GM23338 (cell line): ENCODE measurements at regions not wholly inside any gene's neighbourhood (a gene's known extent, or its start where the extent isn't known, plus 50 kb on each side); places are given as distances from the start of the nearest gene placed in this dataset.

Source experiments
- ATAC-seq: fragments of 200-7000 bp; cut with Tn5 transposase; 3 replicates; pipeline ENCODE4 v1.9.1; 2020
- DNase-seq: peaks from one replicate; pipeline ENCODE4 v3.0.0-alpha.2; 2015; ENCODE audit warnings: low spot score
- H2AFZ ChIP-seq: fragments of 200-600 bp; sonication (generic); 2 replicates; pipeline ENCODE4 v1.8.0; 2016; ENCODE audit warnings: antibody characterized with exemption, mild to moderate bottlenecking, moderate library complexity
- H3F3A ChIP-seq: fragments of 200-600 bp; sonication (generic); replicated peaks from 2 replicates; pipeline ENCODE4 v1.8.0; 2017; ENCODE audit warnings: antibody characterized with exemption, mixed run types, low read depth
- H3K27ac ChIP-seq: fragments of 200-600 bp; sonication (generic); 2 replicates; pipeline ENCODE4 v1.6.1; 2016; ENCODE audit warnings: low read depth
- H3K27me3 ChIP-seq: fragments of 200-600 bp; sonication (generic); 2 replicates; pipeline ENCODE4 v1.8.0; 2016; ENCODE audit warnings: mild to moderate bottlenecking, mixed run types, moderate library complexity; ENCODE audit not compliant: insufficient read depth
- H3K36me3 ChIP-seq: fragments of 200-600 bp; sonication (generic); 2 replicates; pipeline ENCODE4 v1.8.0; 2016; ENCODE audit warnings: mild to moderate bottlenecking; ENCODE audit not compliant: insufficient read depth
- H3K4me1 ChIP-seq: fragments of 200-600 bp; sonication (generic); 2 replicates; pipeline ENCODE4 v1.8.0; 2016; ENCODE audit warnings: mild to moderate bottlenecking, moderate library complexity; ENCODE audit not compliant: insufficient read depth
- H3K4me2 ChIP-seq: fragments of 200-600 bp; sonication (generic); 2 replicates; pipeline ENCODE4 v1.7.1; 2017; ENCODE audit warnings: mixed run types
- H3K4me3 ChIP-seq: fragments of 200-600 bp; sonication (generic); 2 replicates; pipeline ENCODE4 v1.6.1; 2016; ENCODE audit warnings: mixed run types
- H3K79me2 ChIP-seq: fragments of 200-600 bp; sonication (generic); replicated peaks from 2 replicates; pipeline ENCODE4 v1.8.0; 2017; ENCODE audit warnings: mild to moderate bottlenecking; ENCODE audit not compliant: insufficient read depth
- H3K9me2 ChIP-seq: fragments of 200-600 bp; sonication (generic); 2 replicates; pipeline ENCODE4 v1.8.0; 2017; ENCODE audit not compliant: insufficient read depth
- H4K20me1 ChIP-seq: fragments of 200-600 bp; sonication (generic); replicated peaks from 2 replicates; pipeline ENCODE4 v1.8.0; 2017; ENCODE audit warnings: mild to moderate bottlenecking; ENCODE audit not compliant: insufficient read depth
- H3K27ac Mint-ChIP-seq: 2 replicates; pipeline ENCODE4 v1.8.0; 2020; ENCODE audit warnings: inconsistent platforms, mild to moderate bottlenecking, moderate library complexity, mixed read lengths
- H3K27me3 Mint-ChIP-seq: 3 replicates; pipeline ENCODE4 v1.8.0; 2022; ENCODE audit warnings: low read depth, mild to moderate bottlenecking, moderate library complexity, mixed read lengths, inconsistent platforms; ENCODE audit not compliant: insufficient read depth, poor library complexity
- H3K36me3 Mint-ChIP-seq: 3 replicates; pipeline ENCODE4 v1.8.0; 2021; ENCODE audit warnings: low read depth, mild to moderate bottlenecking, inconsistent platforms, moderate library complexity, mixed read lengths
- H3K4me1 Mint-ChIP-seq: 3 replicates; pipeline ENCODE4 v1.8.0; 2020; ENCODE audit warnings: mild to moderate bottlenecking, inconsistent platforms, mixed read lengths
- H3K4me3 Mint-ChIP-seq: 3 replicates; pipeline ENCODE4 v1.8.0; 2021; ENCODE audit warnings: moderate library complexity, mild to moderate bottlenecking, inconsistent platforms, mixed read lengths
- H3K9me3 Mint-ChIP-seq: 3 replicates; pipeline ENCODE4 v1.8.0; 2020; ENCODE audit warnings: moderate library complexity, mild to moderate bottlenecking, inconsistent platforms, mixed read lengths
- CREB1 ChIP-seq: fragments of 250-450 bp; sonication (Bioruptor Pico); IDR thresholded peaks from 2 replicates; pipeline ENCODE4 v1.5.0; 2020; ENCODE audit warnings: low read depth, mild to moderate bottlenecking, moderate library complexity
- EZH2 ChIP-seq: fragments of 200-600 bp; sonication (generic); IDR thresholded peaks from one replicate; pipeline ENCODE4 v1.8.0; 2017; ENCODE audit warnings: antibody characterized with exemption, mild to moderate bottlenecking, low read depth; ENCODE audit not compliant: unreplicated experiment
- EZH2phosphoT487 ChIP-seq: fragments of 200-600 bp; sonication (generic); IDR thresholded peaks from one replicate; pipeline ENCODE4 v1.8.1; 2018; ENCODE audit warnings: antibody characterized with exemption; ENCODE audit not compliant: unreplicated experiment
- JUNB ChIP-seq: IDR thresholded peaks from one replicate; pipeline ENCODE4 v1.6.1; 2016; ENCODE audit warnings: antibody characterized with exemption; ENCODE audit not compliant: unreplicated experiment
- NANOG ChIP-seq: IDR thresholded peaks from 2 replicates; pipeline ENCODE4 v1.6.1; 2016; ENCODE audit warnings: antibody characterized with exemption, borderline replicate concordance
- POLR2AphosphoS5 ChIP-seq: IDR thresholded peaks from 2 replicates; pipeline ENCODE4 v1.6.1; 2016; ENCODE audit warnings: antibody characterized with exemption, low read depth
- STAT1 ChIP-seq: IDR thresholded peaks from one replicate; pipeline ENCODE4 v1.6.1; 2016; ENCODE audit warnings: antibody characterized with exemption; ENCODE audit not compliant: unreplicated experiment
- ZNF114 ChIP-seq: fragments of 250-450 bp; sonication (Bioruptor Pico); IDR thresholded peaks from 2 replicates; pipeline ENCODE4 v1.5.0; 2020; ENCODE audit warnings: mild to moderate bottlenecking, moderate library complexity
- ZNF331 ChIP-seq: fragments of 250-450 bp; sonication (Bioruptor Pico); IDR thresholded peaks from 2 replicates; pipeline ENCODE4 v1.5.0; 2020; ENCODE audit warnings: low read depth, mild to moderate bottlenecking, moderate library complexity
- TF ChIP-seq, protein P1 (sequence below), 2 experiments: fragments of 200-600 bp in 1 of 2; sonication (generic) in 1 of 2; conservative IDR thresholded peaks; 2 replicates each; pipeline versions ENCODE4 v1.5.1 to v1.6.1; 2016 to 2017; ENCODE audit warnings: antibody characterized with exemption in 2 of 2, low read depth in 2 of 2, mild to moderate bottlenecking in 2 of 2, moderate library complexity in 1 of 2
- TF ChIP-seq, protein P2 (sequence below): fragments of 250-450 bp; sonication (Bioruptor Pico); IDR thresholded peaks from 2 replicates; pipeline ENCODE4 v1.5.0; 2020; ENCODE audit warnings: mild to moderate bottlenecking, moderate library complexity
- TF ChIP-seq, protein P3 (sequence below): IDR thresholded peaks from one replicate; pipeline ENCODE4 v1.6.1; 2018; ENCODE audit warnings: antibody characterized with exemption; ENCODE audit not compliant: unreplicated experiment
- TF ChIP-seq, protein P4 (sequence below): IDR thresholded peaks from 2 replicates; pipeline ENCODE4 v1.6.1; 2016; ENCODE audit warnings: antibody characterized with exemption

DNA sequence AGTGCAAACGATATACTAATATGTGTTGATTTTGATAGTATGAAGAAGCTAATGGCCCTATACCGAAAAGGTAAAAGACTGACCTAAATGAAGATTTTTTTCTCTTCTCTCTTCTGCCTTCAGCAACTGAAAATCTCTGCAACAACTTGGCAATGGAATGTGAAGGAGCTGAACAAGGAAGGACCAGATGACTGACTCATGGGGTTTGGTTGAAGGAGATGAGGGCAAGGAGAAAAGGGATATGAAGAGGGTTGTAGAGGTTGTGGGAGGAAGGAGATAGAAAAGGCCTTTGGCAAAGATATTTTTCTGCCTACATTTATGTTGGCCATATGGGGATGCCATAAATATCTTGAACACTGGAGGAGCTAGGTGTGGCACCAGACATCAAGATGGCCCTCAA lies 129.7 kb upstream of the CHD1 start:
- Mint-ChIP-seq H3K27me3 (peaks cover 3% of the 10 kb centered on the region), H3K27ac (no peak overlapping the region), H3K4me1 (no peaks in the 10 kb centered on the region), H3K4me3 (no peak overlapping the region), H3K36me3 (no peaks in the 10 kb centered on the region), H3K9me3 (no peaks in the 10 kb centered on the region)
- no peak for DNase-seq
- Histone ChIP-seq H3F3A (no peaks in the 10 kb centered on the region), H3K27me3 (no peaks in the 10 kb centered on the region), H3K9me2 (no peaks in the 10 kb centered on the region), H3K36me3 (no peaks in the 10 kb centered on the region), H3K4me3 (no peak overlapping the region), H3K4me1 (no peaks in the 10 kb centered on the region), H3K79me2 (no peaks in the 10 kb centered on the region), H3K27ac (no peak overlapping the region), H3K4me2 (no peak overlapping the region), H4K20me1 (no peaks in the 10 kb centered on the region), H2AFZ (no peak overlapping the region)
- ATAC-seq, result no peak
- TF ChIP-seq, protein P1, sequence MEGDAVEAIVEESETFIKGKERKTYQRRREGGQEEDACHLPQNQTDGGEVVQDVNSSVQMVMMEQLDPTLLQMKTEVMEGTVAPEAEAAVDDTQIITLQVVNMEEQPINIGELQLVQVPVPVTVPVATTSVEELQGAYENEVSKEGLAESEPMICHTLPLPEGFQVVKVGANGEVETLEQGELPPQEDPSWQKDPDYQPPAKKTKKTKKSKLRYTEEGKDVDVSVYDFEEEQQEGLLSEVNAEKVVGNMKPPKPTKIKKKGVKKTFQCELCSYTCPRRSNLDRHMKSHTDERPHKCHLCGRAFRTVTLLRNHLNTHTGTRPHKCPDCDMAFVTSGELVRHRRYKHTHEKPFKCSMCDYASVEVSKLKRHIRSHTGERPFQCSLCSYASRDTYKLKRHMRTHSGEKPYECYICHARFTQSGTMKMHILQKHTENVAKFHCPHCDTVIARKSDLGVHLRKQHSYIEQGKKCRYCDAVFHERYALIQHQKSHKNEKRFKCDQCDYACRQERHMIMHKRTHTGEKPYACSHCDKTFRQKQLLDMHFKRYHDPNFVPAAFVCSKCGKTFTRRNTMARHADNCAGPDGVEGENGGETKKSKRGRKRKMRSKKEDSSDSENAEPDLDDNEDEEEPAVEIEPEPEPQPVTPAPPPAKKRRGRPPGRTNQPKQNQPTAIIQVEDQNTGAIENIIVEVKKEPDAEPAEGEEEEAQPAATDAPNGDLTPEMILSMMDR (conservative IDR thresholded peaks at IDR 0.05; ENCODE audit: low read depth in 2 of 2), result no peak
- TF ChIP-seq NANOG (no peak), POLR2AphosphoS5 (no peak), JUNB (no peak), EZH2 (no peak), CREB1 (CRISPR knock-in tag) (no peak), EZH2phosphoT487 (no peak), ZNF114 (CRISPR knock-in tag) (no peak), ZNF331 (no peak), STAT1 (no peak)
- TF ChIP-seq, protein P2, sequence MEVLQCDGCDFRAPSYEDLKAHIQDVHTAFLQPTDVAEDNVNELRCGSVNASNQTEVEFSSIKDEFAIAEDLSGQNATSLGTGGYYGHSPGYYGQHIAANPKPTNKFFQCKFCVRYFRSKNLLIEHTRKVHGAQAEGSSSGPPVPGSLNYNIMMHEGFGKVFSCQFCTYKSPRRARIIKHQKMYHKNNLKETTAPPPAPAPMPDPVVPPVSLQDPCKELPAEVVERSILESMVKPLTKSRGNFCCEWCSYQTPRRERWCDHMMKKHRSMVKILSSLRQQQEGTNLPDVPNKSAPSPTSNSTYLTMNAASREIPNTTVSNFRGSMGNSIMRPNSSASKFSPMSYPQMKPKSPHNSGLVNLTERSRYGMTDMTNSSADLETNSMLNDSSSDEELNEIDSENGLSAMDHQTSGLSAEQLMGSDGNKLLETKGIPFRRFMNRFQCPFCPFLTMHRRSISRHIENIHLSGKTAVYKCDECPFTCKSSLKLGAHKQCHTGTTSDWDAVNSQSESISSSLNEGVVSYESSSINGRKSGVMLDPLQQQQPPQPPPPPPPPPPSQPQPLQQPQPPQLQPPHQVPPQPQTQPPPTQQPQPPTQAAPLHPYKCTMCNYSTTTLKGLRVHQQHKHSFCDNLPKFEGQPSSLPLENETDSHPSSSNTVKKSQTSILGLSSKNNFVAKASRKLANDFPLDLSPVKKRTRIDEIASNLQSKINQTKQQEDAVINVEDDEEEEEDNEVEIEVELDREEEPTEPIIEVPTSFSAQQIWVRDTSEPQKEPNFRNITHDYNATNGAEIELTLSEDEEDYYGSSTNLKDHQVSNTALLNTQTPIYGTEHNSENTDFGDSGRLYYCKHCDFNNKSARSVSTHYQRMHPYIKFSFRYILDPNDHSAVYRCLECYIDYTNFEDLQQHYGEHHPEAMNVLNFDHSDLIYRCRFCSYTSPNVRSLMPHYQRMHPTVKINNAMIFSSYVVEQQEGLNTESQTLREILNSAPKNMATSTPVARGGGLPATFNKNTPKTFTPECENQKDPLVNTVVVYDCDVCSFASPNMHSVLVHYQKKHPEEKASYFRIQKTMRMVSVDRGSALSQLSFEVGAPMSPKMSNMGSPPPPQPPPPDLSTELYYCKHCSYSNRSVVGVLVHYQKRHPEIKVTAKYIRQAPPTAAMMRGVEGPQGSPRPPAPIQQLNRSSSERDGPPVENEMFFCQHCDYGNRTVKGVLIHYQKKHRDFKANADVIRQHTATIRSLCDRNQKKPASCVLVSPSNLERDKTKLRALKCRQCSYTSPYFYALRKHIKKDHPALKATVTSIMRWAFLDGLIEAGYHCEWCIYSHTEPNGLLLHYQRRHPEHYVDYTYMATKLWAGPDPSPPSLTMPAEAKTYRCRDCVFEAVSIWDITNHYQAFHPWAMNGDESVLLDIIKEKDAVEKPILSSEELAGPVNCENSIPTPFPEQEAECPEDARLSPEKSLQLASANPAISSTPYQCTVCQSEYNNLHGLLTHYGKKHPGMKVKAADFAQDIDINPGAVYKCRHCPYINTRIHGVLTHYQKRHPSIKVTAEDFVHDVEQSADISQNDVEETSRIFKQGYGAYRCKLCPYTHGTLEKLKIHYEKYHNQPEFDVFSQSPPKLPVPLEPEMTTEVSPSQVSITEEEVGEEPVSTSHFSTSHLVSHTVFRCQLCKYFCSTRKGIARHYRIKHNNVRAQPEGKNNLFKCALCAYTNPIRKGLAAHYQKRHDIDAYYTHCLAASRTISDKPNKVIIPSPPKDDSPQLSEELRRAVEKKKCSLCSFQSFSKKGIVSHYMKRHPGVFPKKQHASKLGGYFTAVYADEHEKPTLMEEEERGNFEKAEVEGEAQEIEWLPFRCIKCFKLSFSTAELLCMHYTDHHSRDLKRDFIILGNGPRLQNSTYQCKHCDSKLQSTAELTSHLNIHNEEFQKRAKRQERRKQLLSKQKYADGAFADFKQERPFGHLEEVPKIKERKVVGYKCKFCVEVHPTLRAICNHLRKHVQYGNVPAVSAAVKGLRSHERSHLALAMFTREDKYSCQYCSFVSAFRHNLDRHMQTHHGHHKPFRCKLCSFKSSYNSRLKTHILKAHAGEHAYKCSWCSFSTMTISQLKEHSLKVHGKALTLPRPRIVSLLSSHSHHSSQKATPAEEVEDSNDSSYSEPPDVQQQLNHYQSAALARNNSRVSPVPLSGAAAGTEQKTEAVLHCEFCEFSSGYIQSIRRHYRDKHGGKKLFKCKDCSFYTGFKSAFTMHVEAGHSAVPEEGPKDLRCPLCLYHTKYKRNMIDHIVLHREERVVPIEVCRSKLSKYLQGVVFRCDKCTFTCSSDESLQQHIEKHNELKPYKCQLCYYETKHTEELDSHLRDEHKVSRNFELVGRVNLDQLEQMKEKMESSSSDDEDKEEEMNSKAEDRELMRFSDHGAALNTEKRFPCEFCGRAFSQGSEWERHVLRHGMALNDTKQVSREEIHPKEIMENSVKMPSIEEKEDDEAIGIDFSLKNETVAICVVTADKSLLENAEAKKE (CRISPR knock-in tag), result no peak
- TF ChIP-seq, protein P3, sequence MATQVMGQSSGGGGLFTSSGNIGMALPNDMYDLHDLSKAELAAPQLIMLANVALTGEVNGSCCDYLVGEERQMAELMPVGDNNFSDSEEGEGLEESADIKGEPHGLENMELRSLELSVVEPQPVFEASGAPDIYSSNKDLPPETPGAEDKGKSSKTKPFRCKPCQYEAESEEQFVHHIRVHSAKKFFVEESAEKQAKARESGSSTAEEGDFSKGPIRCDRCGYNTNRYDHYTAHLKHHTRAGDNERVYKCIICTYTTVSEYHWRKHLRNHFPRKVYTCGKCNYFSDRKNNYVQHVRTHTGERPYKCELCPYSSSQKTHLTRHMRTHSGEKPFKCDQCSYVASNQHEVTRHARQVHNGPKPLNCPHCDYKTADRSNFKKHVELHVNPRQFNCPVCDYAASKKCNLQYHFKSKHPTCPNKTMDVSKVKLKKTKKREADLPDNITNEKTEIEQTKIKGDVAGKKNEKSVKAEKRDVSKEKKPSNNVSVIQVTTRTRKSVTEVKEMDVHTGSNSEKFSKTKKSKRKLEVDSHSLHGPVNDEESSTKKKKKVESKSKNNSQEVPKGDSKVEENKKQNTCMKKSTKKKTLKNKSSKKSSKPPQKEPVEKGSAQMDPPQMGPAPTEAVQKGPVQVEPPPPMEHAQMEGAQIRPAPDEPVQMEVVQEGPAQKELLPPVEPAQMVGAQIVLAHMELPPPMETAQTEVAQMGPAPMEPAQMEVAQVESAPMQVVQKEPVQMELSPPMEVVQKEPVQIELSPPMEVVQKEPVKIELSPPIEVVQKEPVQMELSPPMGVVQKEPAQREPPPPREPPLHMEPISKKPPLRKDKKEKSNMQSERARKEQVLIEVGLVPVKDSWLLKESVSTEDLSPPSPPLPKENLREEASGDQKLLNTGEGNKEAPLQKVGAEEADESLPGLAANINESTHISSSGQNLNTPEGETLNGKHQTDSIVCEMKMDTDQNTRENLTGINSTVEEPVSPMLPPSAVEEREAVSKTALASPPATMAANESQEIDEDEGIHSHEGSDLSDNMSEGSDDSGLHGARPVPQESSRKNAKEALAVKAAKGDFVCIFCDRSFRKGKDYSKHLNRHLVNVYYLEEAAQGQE, result no peak
- TF ChIP-seq, protein P4, sequence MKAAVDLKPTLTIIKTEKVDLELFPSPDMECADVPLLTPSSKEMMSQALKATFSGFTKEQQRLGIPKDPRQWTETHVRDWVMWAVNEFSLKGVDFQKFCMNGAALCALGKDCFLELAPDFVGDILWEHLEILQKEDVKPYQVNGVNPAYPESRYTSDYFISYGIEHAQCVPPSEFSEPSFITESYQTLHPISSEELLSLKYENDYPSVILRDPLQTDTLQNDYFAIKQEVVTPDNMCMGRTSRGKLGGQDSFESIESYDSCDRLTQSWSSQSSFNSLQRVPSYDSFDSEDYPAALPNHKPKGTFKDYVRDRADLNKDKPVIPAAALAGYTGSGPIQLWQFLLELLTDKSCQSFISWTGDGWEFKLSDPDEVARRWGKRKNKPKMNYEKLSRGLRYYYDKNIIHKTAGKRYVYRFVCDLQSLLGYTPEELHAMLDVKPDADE, result no peak
